Inferior parietal cortex (tissue), 1 donor: ENCODE measurements at regions not wholly inside any gene's neighbourhood (a gene's known extent, or its start where the extent isn't known, plus 50 kb on each side); places are given as distances from the start of the nearest gene placed in this dataset.
"Not testable (repeated sequence)": the region's sequence is repeated elsewhere in the genome, so short reads cannot be mapped to it uniquely, and the experiment has no call there.

ENCODE experiments used
- DNase-seq: peaks from one replicate; pipeline ENCODE4 v3.0.0-alpha.2; 2016; ENCODE audit errors: extremely low spot score

- no peak for DNase-seq
Measured at GRCh38 chr5:91243286-91243685, 139.8 kb downstream of the ARRDC3 start.

GRCh38 chr5:91241460-91241859, 141.7 kb downstream of the ARRDC3 start:
- not testable (repeated sequence) for DNase-seq

GRCh38 chr5:91240175-91240574, 142.9 kb downstream of the ARRDC3 start:
- no peak for DNase-seq

- DNase-seq = no peak
Measured at GRCh38 chr5:91235271-91235694, 147.8 kb downstream of the ARRDC3 start.

GRCh38 chr5:91232523-91232922, 150.6 kb downstream of the ARRDC3 start:
- no peak for DNase-seq

- no peak for DNase-seq
Measured at GRCh38 chr5:91229031-91229727, 153.9 kb downstream of the ARRDC3 start.

GRCh38 chr5:91228188-91228587, 154.9 kb downstream of the ARRDC3 start:
- DNase-seq = no peak

- no peak for DNase-seq
Measured at GRCh38 chr5:91225848-91226686, 157.1 kb downstream of the ARRDC3 start.

- DNase-seq = no peak
Measured at GRCh38 chr5:91224969-91225368, 158.1 kb downstream of the ARRDC3 start.

- DNase-seq = no peak
Measured at GRCh38 chr5:91224456-91224855, 158.7 kb downstream of the ARRDC3 start.

GRCh38 chr5:91223886-91224285, 159.2 kb downstream of the ARRDC3 start:
- no peak for DNase-seq

GRCh38 chr5:91222482-91222881, 160.6 kb downstream of the ARRDC3 start:
- DNase-seq = no peak

GRCh38 chr5:91221917-91222316, 161.2 kb downstream of the ARRDC3 start:
- no peak for DNase-seq

GRCh38 chr5:91219803-91220371, 163.2 kb downstream of the ARRDC3 start:
- DNase-seq = peak; percentile 29

- DNase-seq = no peak
Measured at GRCh38 chr5:91219091-91219802, 163.9 kb downstream of the ARRDC3 start.

GRCh38 chr5:91217859-91218258, 165.3 kb downstream of the ARRDC3 start:
- DNase-seq = no peak

GRCh38 chr5:91214571-91214970, 168.5 kb downstream of the ARRDC3 start:
- no peak for DNase-seq
